SK-N-SH treated with all-trans-retinoic acid at 6 μM for 48 hours (cell line): ENCODE measurements at regions not wholly inside any gene's neighbourhood (a gene's known extent, or its start where the extent isn't known, plus 50 kb on each side); places are given as distances from the start of the nearest gene placed in this dataset.

ENCODE experiments used
- ARNTL ChIP-seq: fragments of 450-650 bp; formaldehyde crosslinking; IDR thresholded peaks from 2 replicates; pipeline ENCODE4 v1.5.0; 2020; ENCODE audit warnings: low read depth, mild to moderate bottlenecking, moderate library complexity, borderline replicate concordance
- BACH2 ChIP-seq: fragments of 250-450 bp; sonication (Bioruptor Pico); IDR thresholded peaks from 2 replicates; pipeline ENCODE4 v1.9.0; 2021; ENCODE audit warnings: mild to moderate bottlenecking, borderline replicate concordance
- CREB5 ChIP-seq: fragments of 250-450 bp; sonication (Bioruptor Pico); IDR thresholded peaks from 2 replicates; pipeline ENCODE4 v1.5.1; 2020; ENCODE audit warnings: low read depth, mild to moderate bottlenecking, moderate library complexity
- ISL1 ChIP-seq: fragments of 250-450 bp; sonication (Bioruptor Pico); IDR thresholded peaks from 2 replicates; pipeline ENCODE4 v2.1.2; 2022; ENCODE audit warnings: mild to moderate bottlenecking, moderate library complexity
- PATZ1 ChIP-seq: fragments of 250-450 bp; sonication (Bioruptor Pico); IDR thresholded peaks from 2 replicates; pipeline ENCODE4 v1.8.0; 2020; ENCODE audit warnings: mild to moderate bottlenecking, moderate library complexity, borderline replicate concordance
- POU6F1 ChIP-seq: fragments of 250-450 bp; sonication (Bioruptor Pico); IDR thresholded peaks from 2 replicates; pipeline ENCODE4 v1.8.0; 2021; ENCODE audit warnings: low read depth, mild to moderate bottlenecking, moderate library complexity, borderline replicate concordance
- PPARA ChIP-seq: fragments of 250-450 bp; sonication (Bioruptor Pico); IDR thresholded peaks from 2 replicates; pipeline ENCODE4 v1.5.0; 2020; ENCODE audit warnings: mild to moderate bottlenecking, borderline replicate concordance
- RARB ChIP-seq: fragments of 250-450 bp; sonication (Bioruptor Pico); IDR thresholded peaks from 2 replicates; pipeline ENCODE4 v1.8.0; 2021; ENCODE audit warnings: mild to moderate bottlenecking, moderate library complexity
- SNAI2 ChIP-seq: fragments of 250-450 bp; sonication (Bioruptor Pico); IDR thresholded peaks from 2 replicates; pipeline ENCODE4 v1.5.0; 2020; ENCODE audit warnings: mild to moderate bottlenecking, moderate library complexity
- TCF4 ChIP-seq: fragments of 250-450 bp; sonication (Bioruptor Pico); IDR thresholded peaks from 2 replicates; pipeline ENCODE4 v1.8.0; 2021; ENCODE audit warnings: mild to moderate bottlenecking, moderate library complexity, borderline replicate concordance
- ZC3H10 ChIP-seq: fragments of 250-450 bp; sonication (Bioruptor Pico); IDR thresholded peaks from 2 replicates; pipeline ENCODE4 v1.5.1; 2021; ENCODE audit warnings: mild to moderate bottlenecking, moderate library complexity
- ZFP3 ChIP-seq: fragments of 250-450 bp; sonication (Bioruptor Pico); IDR thresholded peaks from 2 replicates; pipeline ENCODE4 v1.5.0; 2020; ENCODE audit warnings: mild to moderate bottlenecking, moderate library complexity
- ZNF565 ChIP-seq: fragments of 450-650 bp; formaldehyde crosslinking; conservative IDR thresholded peaks from 2 replicates; pipeline ENCODE4 v1.5.0; 2020; ENCODE audit warnings: low read depth, mild to moderate bottlenecking, moderate library complexity
- ZNF8 ChIP-seq: fragments of 450-650 bp; formaldehyde crosslinking; IDR thresholded peaks from 2 replicates; pipeline ENCODE4 v1.5.0; 2020; ENCODE audit warnings: mild to moderate bottlenecking, moderate library complexity

- TF ChIP-seq PPARA (CRISPR knock-in tag) (no peak), ISL1 (no peak), ARNTL (CRISPR knock-in tag) (no peak), POU6F1 (no peak), ZFP3 (CRISPR knock-in tag) (no peak), SNAI2 (CRISPR knock-in tag) (no peak), PATZ1 (CRISPR knock-in tag) (no peak), ZNF8 (CRISPR knock-in tag) (no peak), TCF4 (CRISPR knock-in tag) (no peak), CREB5 (CRISPR knock-in tag) (no peak), ZC3H10 (no peak), RARB (CRISPR knock-in tag) (no peak), ZNF565 (CRISPR knock-in tag) (no peak), BACH2 (CRISPR knock-in tag) (no peak)
Observed at GRCh38 chr11:45063669-45064068, 82.8 kb upstream of the PRDM11 start.
